Iris pigment epithelial cell (primary cell): ENCODE measurements at regions not wholly inside any gene's neighbourhood (a gene's known extent, or its start where the extent isn't known, plus 50 kb on each side); places are given as distances from the start of the nearest gene placed in this dataset.

Experiments
- DNase-seq: peaks from one replicate; pipeline ENCODE4 v3.0.0-alpha.2; 2011; ENCODE audit warnings: low read depth

GRCh38 chr2:147356157-147356556 lies 488.7 kb upstream of the ACVR2A start:
- DNase-seq, result no peak

DNA sequence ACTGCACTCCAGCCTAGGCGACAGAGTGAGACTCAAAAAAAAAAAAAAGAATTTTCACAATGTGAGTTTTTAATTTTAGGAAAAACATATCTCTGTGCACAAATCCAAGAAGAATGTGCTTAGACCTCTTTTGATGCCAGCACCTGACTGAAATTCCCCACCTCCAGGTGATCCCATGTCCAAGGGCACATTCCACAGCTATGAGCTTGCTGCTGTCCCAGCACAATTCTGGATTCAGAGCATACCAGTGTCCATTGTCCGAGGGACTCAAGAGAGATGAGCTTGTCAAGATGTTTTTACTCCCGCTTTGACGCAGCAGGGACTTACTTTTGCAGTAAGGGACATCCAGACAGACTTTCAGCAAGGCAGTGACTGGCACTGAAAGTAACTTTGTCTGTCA lies 489.1 kb upstream of the ACVR2A start:
- DNase-seq, result no peak

- no peak for DNase-seq
Measured at GRCh38 chr2:147353072-147353381, 491.8 kb upstream of the ACVR2A start.

DNA sequence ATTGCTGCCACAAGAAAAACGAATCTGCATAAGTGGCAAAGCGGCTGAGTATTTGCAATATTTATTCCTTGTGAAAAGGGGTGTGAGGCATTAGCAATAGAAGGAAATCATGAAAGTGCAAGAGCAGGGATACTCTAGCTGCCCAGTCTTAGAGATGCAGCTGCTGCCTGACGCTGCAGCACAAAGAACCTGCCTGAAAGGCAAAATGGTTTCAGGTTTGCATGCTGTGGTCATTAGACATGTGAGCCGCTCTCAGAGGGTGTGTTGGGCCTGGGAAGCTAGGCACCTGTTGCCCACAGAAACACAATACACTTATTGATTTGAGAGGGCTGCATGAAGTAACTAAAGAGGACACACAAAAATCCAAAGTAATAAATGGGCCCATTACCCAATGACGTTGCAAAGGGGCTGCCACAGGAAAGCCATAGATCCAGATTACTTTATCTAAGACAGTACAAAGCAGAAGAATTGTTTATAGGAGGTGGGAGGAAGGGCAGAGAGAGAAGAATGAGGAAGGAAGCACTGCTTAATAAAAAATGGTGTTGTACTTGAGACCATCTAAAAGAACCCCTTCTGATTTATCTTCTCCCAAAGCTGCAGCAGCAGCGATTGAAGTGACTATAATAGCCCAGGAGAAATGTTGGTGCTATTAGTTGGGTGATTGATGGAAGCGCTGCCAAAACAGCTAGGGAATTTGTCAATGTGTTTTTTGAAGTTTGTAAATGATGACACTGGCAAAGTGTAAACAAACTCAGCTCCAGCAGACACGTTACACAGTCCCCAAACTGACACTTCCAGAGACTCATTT lies 492.4 kb upstream of the ACVR2A start:
- no peak for DNase-seq

GRCh38 chr2:147351784-147352183 lies 493.0 kb upstream of the ACVR2A start:
- DNase-seq, result no peak

- DNase-seq, result no peak
Measured at GRCh38 chr2:147348931-147349555, 495.8 kb upstream of the ACVR2A start.

- DNase-seq, result no peak
Measured at GRCh38 chr2:147346142-147346541, 498.7 kb upstream of the ACVR2A start.

- peak; percentile 21 for DNase-seq
Measured at GRCh38 chr2:147345246-147345645, 499.6 kb upstream of the ACVR2A start.

- no peak for DNase-seq
Measured at GRCh38 chr2:147342329-147342728, 502.5 kb upstream of the ACVR2A start.

GRCh38 chr2:147331790-147332419 lies 512.9 kb upstream of the ACVR2A start:
- DNase-seq, result peak; percentile 33

- DNase-seq, result no peak
Measured at GRCh38 chr2:147330925-147331324, 513.9 kb upstream of the ACVR2A start.

DNA sequence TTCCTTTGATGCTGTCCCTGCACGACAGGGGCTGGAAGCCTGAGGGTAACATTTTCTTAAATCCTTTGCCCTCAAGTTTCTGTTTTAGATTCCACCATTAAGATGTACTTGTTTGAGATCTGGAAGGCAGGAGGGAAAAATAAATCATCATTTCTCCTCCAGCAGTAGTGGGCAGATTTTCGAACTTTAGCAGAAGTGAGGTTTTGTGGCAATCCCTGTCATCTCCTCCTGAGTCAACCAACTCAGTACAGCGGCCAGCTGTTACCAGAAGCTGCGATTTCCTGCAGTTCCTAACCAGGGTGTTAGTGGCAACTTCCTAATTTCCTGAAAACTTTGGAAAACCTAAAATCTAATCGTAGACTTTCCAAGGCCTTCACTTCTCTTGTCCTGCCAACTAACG lies 517.2 kb upstream of the ACVR2A start:
- no peak for DNase-seq

- no peak for DNase-seq
Measured at GRCh38 chr2:147325990-147326389, 518.8 kb upstream of the ACVR2A start.

- DNase-seq, result no peak
Measured at GRCh38 chr2:147320146-147320545, 524.7 kb upstream of the ACVR2A start.

DNA sequence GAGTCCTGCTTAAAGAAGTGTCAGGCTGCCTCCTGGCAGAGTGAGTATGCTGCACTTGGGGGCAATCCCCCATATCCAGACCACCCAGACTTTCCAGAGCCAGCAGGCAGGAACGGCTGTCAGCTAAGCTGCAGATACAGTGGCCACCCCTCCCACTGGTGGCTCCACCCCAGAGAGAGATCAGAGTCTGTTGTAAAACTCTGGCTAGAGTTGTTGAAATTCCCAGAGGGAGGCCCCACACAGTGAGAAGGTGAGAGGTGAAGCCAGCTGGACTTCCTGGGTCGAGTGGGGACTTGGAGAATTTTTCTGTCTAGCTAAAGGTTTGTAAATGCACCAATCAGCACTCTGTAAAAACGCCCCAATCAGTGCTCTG lies 533.8 kb upstream of the ACVR2A start:
- DNase-seq, result no peak

DNA sequence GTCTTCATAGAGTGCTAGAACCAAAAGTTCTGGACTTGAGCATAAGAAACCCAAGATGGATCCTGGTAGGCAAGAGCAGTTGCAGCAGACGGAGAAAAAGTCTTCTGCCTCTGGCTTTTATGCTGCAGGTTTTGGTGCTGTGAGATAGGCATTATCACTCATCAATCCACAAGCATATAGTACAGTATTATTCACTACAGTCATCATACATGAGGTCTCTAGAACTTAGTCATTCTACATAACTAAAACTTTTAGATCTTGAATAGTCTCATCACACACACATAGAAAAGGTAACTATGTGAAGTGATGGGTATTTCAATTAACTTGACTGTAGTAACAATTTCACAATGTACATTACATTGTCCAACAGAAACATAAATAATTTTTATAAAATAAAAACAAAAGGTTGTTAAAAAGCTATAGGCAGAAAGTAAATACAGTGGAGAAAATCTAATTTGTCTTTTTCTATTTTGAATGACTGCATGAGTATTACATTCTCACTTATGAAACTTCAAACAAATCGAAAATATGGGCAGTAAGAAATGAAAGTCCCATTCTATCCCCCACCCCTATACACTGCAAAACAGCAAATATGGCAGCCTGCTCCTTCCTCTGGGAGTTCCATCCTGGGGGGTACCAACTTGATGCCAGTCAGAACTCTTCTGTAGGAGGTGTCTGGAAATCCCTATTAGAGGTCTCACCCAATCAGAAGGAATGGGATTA lies 534.3 kb upstream of the ACVR2A start:
- no peak for DNase-seq

GRCh38 chr2:147297820-147298219 lies 547.0 kb upstream of the ACVR2A start:
- no peak for DNase-seq

GRCh38 chr2:147294825-147295392 lies 549.9 kb upstream of the ACVR2A start:
- DNase-seq, result no peak

- no peak for DNase-seq
Measured at GRCh38 chr2:147293991-147294824, 550.6 kb upstream of the ACVR2A start.

- DNase-seq, result no peak
Measured at GRCh38 chr2:147288131-147288530, 556.7 kb upstream of the ACVR2A start.

DNA sequence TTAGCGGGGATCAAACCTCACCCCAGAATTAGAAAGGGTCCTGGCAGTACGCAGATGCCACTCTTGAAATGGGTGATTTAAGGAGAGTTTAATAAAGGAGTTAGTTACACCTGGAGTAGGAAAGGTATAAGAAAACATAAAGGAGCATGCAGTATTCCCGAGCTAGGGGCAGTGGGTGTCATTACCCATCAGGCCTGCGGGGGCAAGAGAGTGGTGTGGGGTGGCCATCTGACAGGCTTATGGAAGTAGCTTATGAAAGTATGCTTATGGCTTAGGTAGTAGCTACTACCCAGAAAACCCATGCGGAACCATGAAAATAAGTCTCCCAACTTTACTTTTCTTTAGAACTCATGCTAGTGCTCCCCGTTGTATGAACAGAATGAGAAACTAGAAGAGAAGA lies 568.9 kb upstream of the ACVR2A start:
- DNase-seq, result no peak

DNA sequence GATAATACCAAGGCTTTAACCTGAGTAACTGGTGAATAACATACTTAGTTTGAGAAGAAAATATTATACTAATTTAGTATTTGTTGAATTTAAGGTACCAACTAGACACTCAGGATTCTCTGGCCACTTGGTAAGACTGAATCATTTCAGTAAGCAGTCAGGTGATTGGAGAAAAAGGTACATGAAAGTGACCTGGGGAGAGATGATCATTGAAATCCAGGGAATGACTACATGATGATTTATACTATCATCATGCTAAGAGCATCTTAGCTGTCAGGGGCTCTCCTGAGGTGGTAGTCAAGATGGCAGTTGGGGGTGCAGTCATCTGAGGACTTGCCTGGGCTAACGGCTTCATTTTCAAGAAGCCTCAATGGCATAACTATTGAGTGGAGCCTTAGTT lies 571.2 kb upstream of the ACVR2A start:
- no peak for DNase-seq
